ENCODE measurements at regions not wholly inside any gene's neighbourhood (a gene's known extent, or its start where the extent isn't known, plus 50 kb on each side); places are given as distances from the start of the nearest gene placed in this dataset.
"Not testable (repeated sequence)": the region's sequence is repeated elsewhere in the genome, so short reads cannot be mapped to it uniquely, and the experiment has no call there.

DNA sequence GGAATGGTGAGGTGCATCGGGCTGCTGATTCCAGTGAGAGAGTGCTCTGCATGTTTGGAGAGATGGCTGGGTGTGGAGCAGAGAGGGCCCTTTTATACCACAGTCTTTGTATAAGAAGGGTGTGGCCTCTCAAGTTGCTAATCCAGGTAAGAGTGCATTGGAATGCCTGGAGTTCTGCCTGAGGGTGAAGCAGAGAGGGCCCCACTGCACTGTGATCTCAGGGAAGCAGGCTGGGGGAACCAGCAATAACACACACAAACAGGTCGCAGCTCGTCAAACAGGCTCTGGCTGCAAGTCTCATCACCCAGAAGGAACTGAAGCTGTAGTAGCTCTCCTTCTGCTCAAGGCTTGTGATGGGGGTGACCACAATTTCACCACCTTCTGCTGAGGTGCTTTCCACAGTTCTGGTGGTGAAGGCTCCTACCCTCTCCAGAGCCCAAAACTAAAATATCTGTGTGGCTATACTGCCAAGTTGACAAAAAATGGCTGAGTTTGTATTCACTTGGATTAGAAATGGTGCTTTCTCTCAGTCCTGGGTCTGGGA lies 687.4 kb upstream of the HS3ST1 start:
- intact Hi-C loops (cut with DNase I), result no loop called here
- WGBS, 4 donors, result 82 to 100% (median 89%) methylated on average over 1 to 3 of the region's 3 CpGs
- Histone ChIP-seq H3K4me3 (no peak overlapping the region), H3K4me1 (replicated peaks in 1 of 2) (no peaks in the 10 kb centered on the region), H3K27ac (no peak overlapping the region), H3K27me3 (no peaks in the 10 kb centered on the region), H3K36me3 (replicated peaks in 1 of 2) (no peaks in the 10 kb centered on the region), H3K9me3 (replicated peaks in 1 of 3) (peaks cover 0 to 7% (median 0%) of the 10 kb centered on the region in 3 donors)
- TF ChIP-seq POLR2A (IDR thresholded peaks at IDR 0.05), result no peak
- TF ChIP-seq, protein P1, sequence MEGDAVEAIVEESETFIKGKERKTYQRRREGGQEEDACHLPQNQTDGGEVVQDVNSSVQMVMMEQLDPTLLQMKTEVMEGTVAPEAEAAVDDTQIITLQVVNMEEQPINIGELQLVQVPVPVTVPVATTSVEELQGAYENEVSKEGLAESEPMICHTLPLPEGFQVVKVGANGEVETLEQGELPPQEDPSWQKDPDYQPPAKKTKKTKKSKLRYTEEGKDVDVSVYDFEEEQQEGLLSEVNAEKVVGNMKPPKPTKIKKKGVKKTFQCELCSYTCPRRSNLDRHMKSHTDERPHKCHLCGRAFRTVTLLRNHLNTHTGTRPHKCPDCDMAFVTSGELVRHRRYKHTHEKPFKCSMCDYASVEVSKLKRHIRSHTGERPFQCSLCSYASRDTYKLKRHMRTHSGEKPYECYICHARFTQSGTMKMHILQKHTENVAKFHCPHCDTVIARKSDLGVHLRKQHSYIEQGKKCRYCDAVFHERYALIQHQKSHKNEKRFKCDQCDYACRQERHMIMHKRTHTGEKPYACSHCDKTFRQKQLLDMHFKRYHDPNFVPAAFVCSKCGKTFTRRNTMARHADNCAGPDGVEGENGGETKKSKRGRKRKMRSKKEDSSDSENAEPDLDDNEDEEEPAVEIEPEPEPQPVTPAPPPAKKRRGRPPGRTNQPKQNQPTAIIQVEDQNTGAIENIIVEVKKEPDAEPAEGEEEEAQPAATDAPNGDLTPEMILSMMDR (IDR thresholded peaks at IDR 0.05), result no peak
- DNase-seq, result no peak

DNA sequence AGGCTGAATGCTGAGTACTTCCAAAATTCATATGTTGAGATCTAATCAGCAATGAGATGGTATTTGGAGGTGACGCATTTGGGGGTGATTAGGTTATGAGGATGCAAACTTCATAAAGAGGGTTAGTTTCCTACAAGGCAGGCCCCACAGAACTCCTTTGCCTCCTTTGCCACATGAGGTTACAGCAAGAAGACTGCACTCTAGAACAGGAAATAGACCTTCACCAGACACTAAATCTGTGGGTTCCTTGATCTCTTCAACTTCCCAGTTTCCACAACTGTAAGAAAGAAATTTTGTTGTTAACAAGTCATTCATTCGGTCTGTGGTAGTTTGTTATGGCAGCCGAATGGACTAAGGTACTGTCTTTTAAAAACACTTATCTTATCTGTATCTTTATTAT lies 681.9 kb upstream of the HS3ST1 start:
- TF ChIP-seq, protein P1 (IDR thresholded peaks at IDR 0.05), result no peak
- TF ChIP-seq POLR2A (IDR thresholded peaks at IDR 0.05), result no peak
- intact Hi-C loops (cut with DNase I), result no loop called here

DNA sequence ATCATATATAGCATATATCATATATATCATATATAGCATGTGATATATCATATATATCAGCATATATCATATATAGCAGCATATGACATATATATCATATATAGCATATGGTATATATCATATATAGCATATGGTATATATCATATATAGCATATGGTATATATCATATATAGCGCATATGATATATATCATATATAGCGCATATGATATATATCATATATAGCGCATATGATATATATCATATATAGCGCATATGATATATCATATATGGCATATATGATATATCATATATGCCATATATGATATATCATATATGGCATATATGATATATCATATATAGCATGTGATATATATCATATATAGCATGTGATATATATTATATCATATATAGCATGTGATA lies 680.4 kb upstream of the HS3ST1 start:
- H3K9me3 ChIP-seq (replicated peaks in 1 of 3); H3K4me1 ChIP-seq (replicated peaks in 1 of 2); H3K4me3 ChIP-seq; H3K27ac ChIP-seq; intact Hi-C loops (cut with DNase I); H3K36me3 ChIP-seq (replicated peaks in 1 of 2); DNase-seq; H3K27me3 ChIP-seq: not testable (repeated sequence)
- WGBS, 4 donors, result 67 to 98% (median 89%) methylated on average over 4 of the region's 4 CpGs

More for the DNA sequence above, 681.9 kb upstream of the HS3ST1 start:
- 76 to 88% (median 80%) methylated on average over 3 of the region's 3 CpGs for WGBS, 4 donors
- no peak overlapping the region for H3K4me3 ChIP-seq
- H3K27ac ChIP-seq, result no peak overlapping the region
- H3K4me1 ChIP-seq (replicated peaks in 1 of 2), result no peaks in the 10 kb centered on the region
- DNase-seq, result no peak
- no peaks in the 10 kb centered on the region for H3K36me3 ChIP-seq (replicated peaks in 1 of 2)
- no peaks in the 10 kb centered on the region for H3K27me3 ChIP-seq
- peaks cover 0 to 7% (median 0%) of the 10 kb centered on the region in 3 donors for H3K9me3 ChIP-seq (replicated peaks in 1 of 3)

DNA sequence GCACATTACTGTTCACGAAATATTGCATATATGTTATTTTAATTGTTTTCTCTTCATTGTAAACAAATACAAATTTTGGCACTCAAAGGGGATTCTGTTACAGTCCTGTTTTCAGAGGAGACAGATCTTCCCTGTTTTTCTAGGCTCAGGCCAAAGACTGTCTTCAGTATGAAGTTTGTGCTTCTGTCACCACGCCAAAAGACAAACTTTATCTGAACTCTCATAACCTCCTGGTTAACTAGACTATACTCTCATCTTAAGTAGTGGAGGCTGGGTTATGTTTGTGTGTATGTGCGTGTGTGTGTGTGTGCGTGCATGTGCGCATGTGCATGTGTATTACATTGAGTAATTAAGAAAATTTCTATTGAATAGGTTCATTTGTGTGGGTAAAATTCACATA lies 676.8 kb upstream of the HS3ST1 start:
- Histone ChIP-seq H3K4me3 (no peak overlapping the region), H3K27me3 (no peaks in the 10 kb centered on the region), H3K9me3 (replicated peaks in 1 of 3) (no peaks in the 10 kb centered on the region), H3K36me3 (replicated peaks in 1 of 2) (no peaks in the 10 kb centered on the region), H3K27ac (no peak overlapping the region), H3K4me1 (replicated peaks in 1 of 2) (no peaks in the 10 kb centered on the region)
- intact Hi-C loops (cut with DNase I), result no loop called here
- TF ChIP-seq POLR2A (IDR thresholded peaks at IDR 0.05), result no peak
- TF ChIP-seq, protein P1 (IDR thresholded peaks at IDR 0.05), result no peak
- 74 to 81% (median 79%) methylated on average over 5 of the region's 5 CpGs for WGBS, 4 donors
- no peak for DNase-seq

DNA sequence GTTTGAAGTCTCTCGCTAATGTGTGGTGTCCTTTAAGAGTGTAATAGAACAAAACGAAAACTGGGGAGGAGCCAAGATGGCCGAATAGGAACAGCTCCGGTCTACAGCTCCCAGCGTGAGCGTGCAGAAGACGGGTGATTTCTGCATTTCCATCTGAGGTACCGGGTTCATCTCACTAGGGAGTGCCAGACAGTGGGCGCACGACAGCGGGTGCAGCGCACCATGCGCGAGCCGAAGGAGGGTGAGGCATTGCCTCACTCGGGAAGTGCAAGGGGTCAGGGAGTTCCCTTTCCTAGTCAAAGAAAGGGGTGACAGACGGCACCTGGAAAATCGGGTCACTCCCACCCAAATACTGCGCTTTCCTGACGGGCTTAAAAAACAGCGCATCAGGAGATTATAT lies 661.2 kb upstream of the HS3ST1 start:
- H3K36me3 ChIP-seq (replicated peaks in 1 of 2); H3K9me3 ChIP-seq (replicated peaks in 1 of 3); H3K27ac ChIP-seq; intact Hi-C loops (cut with DNase I); H3K27me3 ChIP-seq; H3K4me1 ChIP-seq (replicated peaks in 1 of 2); DNase-seq; H3K4me3 ChIP-seq: not testable (repeated sequence)
- 82 to 95% (median 89%) methylated on average over 14 to 21 of the region's 21 CpGs for WGBS, 4 donors
